Erythroblast (primary cell): ENCODE measurements at regions not wholly inside any gene's neighbourhood (a gene's known extent, or its start where the extent isn't known, plus 50 kb on each side); places are given as distances from the start of the nearest gene placed in this dataset.

Experiments
- DNase-seq, 2 experiments: peaks; one replicate each; lab custom pipeline; 2025; lab: John Stamatoyannopoulos, UW
- GATA1 ChIP-seq: IDR thresholded peaks from 2 replicates; pipeline ENCODE4 v1.6.1; 2011; ENCODE audit warnings: low read depth, mild to moderate bottlenecking, control low read depth, low read length, moderate library complexity
- POLR2A ChIP-seq: IDR thresholded peaks from 2 replicates; pipeline ENCODE4 v1.6.1; 2011; ENCODE audit warnings: mild to moderate bottlenecking, low read length

- no peak for TF ChIP-seq GATA1
- TF ChIP-seq POLR2A, result no peak
- no peak for DNase-seq
These were observed 94.2 kb upstream of the CDK1 start for GRCh38 chr10:60684091-60684490.

- no peak for TF ChIP-seq POLR2A
- no peak for DNase-seq
These were observed 97.2 kb upstream of the CDK1 start for GRCh38 chr10:60681103-60681502.

DNA sequence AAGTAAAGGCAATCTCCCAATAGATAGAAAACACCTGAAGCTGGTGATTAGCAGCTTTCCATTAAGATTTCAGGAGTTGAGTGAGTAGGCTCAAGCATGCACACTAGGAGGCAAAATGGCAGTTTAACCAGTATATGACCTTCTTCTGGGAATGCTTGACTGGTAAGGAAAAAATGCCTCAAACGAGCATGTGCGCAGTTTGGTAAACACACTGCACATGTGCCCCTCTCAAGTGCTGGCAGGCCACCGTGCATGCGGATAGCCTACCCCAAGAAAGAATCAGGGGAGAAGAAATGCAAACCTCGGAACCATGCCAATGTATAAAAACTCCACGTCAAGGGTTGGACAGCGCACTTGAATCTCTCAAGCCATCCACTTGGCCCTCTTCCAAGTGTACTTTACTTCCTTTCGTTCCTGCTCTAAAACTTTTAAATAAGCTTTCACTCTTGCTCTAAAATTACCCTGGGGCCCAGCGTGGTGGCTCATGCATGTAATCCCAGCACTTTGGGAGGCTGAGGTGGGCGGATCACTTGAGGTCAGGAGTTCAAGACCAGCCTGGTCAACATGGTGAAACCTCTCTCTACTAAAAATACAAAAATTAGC, 98.8 kb upstream of the CDK1 start:
- DNase-seq, result no peak
- TF ChIP-seq GATA1 (no peak), POLR2A (no peak)

- TF ChIP-seq GATA1 (no peak), POLR2A (no peak)
- no peak for DNase-seq
These were observed 99.3 kb upstream of the CDK1 start for GRCh38 chr10:60678978-60679377.

DNA sequence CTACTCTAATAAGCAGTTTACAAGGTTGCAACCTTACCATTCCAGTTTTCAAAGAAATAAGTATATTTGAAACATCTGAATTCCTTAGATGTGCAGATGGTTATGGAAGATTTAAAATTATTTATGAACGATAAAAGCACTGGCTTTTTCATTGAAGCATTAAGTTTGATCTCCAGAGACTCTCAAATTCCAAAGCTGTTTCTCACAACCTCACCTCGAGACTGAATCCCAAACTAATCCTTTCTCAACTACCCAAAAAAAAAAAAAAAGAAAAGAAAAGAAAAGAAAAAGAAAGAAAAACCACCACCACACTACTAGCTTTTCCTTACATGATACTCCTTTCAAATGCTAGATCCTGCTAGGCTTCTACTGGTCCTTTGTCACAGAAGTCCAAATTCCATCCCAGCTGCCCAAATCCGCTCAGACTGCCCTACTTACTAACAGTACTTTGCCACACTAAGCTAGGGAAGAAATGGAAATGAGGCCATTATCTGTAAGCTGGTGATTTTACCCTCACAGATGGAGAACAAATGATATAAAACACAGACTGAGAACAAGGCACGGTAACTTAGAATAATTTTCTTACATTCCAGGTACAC, 100.6 kb upstream of the CDK1 start:
- no peak for DNase-seq
- TF ChIP-seq POLR2A (no peak), GATA1 (no peak)

GRCh38 chr10:60675236-60675635, 103.0 kb upstream of the CDK1 start:
- TF ChIP-seq POLR2A (no peak), GATA1 (no peak)
- no peak for DNase-seq

- TF ChIP-seq GATA1 (no peak), POLR2A (no peak)
- DNase-seq, result no peak
These were observed 108.8 kb upstream of the CDK1 start for GRCh38 chr10:60669501-60669900.

GRCh38 chr10:60666221-60666620, 112.1 kb upstream of the CDK1 start:
- TF ChIP-seq POLR2A (no peak), GATA1 (no peak)
- DNase-seq, result no peak

GRCh38 chr10:60664859-60665258, 113.4 kb upstream of the CDK1 start:
- no peak for DNase-seq

DNA sequence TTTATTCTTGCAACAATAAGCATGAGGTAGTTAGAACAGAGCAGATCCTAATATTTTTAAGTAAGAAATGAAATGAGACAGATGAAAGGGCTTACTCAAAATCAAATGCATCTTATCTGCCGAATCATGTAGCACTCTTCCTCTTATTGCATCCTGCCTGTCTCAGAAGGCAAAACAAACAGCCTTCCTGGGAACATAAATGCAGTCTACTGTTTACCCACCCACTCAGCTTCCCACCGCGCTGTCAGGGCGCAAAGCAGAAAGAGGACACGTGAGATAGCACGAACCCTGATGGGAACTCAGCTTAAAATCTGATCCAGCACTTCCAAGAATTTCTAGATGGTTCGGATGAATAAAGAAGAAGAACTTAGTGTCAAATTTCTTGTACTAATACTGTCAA, 114.4 kb upstream of the CDK1 start:
- TF ChIP-seq POLR2A (no peak), GATA1 (no peak)
- no peak for DNase-seq

More at GRCh38 chr10:60664859-60665258, 113.4 kb upstream of the CDK1 start:
- TF ChIP-seq POLR2A (no peak), GATA1 (no peak)

GRCh38 chr10:60662917-60663614, 115.2 kb upstream of the CDK1 start:
- peak in 1 of 2 experiments; percentile 4 for DNase-seq
- TF ChIP-seq POLR2A (no peak), GATA1 (no peak)

DNA sequence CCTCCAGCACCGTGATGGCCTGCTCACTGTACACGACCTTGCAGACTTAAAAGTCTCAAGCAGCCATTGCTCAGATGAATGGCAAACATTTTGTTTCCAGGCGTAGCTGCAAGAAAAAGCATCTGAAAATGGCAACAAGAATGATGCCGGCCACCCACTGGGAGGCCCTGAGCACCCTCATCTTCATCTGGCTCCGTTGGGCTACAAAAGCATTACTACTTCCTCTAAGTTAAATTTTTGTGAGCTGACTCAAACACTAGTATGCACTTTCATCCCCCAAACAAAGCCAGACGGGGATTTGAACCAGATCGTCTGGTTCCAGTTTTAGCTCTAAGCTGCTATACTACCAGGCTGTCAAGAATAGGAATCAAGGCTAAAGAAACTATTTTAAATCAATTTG, 116.6 kb upstream of the CDK1 start:
- DNase-seq, result no peak
- TF ChIP-seq GATA1 (no peak), POLR2A (no peak)

DNA sequence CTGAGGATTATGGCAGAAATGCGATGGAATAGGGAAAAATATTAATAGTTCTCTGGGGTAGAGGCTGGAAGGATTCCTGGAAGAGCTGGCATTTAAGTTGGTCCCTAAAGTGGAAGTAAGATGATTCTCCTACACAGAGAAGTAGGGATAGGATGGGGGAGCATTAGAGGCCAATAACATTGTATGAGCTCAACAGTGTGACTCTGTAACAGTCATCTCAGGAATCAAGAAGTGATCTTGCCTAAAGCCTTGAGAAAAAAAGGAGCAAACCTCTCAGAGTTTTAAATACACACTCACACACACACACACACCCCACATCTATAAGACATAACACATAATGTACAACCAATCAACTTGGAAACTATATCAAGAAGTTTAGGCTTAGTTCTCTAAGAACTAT, 117.7 kb upstream of the CDK1 start:
- no peak for DNase-seq
- no peak for TF ChIP-seq POLR2A
- no peak for TF ChIP-seq GATA1

GRCh38 chr10:60654813-60655464, 123.3 kb upstream of the CDK1 start:
- DNase-seq, result peak in 1 of 2 experiments; percentile 3
- TF ChIP-seq GATA1 (no peak), POLR2A (no peak)

GRCh38 chr10:60652628-60653027, 125.7 kb upstream of the CDK1 start:
- DNase-seq, result no peak
- TF ChIP-seq GATA1 (no peak), POLR2A (no peak)
